ENCODE measurements at regions not wholly inside any gene's neighbourhood (a gene's known extent, or its start where the extent isn't known, plus 50 kb on each side); places are given as distances from the start of the nearest gene placed in this dataset.

DNA sequence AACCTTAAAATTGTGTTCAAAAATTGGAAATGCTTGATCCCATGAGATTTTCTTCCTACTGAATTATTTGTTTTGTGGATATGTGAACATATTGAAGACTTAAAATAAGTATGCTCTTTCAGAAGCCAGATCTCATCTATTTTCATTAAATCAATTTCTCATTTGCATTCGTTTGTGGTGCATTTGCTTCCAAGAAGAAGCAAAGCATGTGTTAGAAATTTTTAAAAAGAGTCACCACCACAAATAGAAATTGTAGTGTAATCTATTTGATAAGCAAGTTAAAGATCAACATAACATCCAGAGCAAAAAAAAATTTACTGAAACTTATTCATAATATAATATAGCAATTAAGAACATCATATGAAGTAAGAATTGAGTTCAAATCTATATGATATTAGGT is 300.9 kb upstream of the SYT4 start:
- no peak for FAIRE-seq

DNA sequence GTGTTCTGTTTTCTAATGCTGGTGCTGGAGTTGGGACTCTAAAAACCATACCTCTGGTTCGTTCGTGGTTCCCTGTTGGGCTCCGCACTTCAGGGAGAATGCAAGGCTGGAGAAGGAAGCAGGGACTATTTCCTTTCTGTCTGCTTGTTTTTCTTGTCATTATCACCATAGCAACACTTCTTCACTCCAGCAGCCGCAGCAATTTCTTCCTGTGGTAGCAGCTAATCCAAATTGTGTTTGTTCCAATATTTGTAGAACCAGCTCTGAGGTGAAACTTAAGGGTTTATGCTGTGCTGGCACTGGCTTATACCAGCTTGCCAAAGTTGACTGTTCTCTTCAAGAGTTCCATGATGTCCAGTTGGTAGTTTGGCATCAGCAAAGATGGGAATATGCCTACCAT is 301.4 kb upstream of the SYT4 start:
- FAIRE-seq, result no peak

DNA sequence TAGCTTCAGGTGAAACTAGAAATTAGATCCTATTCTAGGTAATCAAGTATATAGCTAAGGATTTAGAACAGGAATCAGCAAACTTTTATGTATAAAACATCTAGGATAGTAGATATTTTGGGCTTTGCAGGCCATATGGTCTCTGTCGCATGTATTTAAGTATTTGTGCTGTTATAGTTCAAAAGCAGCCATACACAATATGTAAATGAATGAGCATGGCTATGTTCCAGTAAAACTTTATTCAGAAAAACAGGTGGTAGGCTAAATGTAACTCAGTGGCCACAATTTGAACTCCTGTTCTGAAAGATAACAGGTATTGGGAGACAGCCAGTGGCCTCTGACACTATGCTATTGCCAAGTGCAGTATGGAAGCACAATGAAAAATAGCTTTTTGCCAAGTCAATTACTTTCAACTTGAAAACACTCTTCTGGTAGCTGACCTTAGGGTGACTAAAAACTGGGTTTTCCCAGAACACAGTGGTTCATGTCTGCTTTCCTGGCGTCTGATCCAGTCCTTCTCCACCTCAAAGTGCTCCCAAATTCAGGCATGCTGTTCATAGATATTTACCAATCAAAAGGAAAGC is 304.7 kb upstream of the SYT4 start:
- no peak for FAIRE-seq

DNA sequence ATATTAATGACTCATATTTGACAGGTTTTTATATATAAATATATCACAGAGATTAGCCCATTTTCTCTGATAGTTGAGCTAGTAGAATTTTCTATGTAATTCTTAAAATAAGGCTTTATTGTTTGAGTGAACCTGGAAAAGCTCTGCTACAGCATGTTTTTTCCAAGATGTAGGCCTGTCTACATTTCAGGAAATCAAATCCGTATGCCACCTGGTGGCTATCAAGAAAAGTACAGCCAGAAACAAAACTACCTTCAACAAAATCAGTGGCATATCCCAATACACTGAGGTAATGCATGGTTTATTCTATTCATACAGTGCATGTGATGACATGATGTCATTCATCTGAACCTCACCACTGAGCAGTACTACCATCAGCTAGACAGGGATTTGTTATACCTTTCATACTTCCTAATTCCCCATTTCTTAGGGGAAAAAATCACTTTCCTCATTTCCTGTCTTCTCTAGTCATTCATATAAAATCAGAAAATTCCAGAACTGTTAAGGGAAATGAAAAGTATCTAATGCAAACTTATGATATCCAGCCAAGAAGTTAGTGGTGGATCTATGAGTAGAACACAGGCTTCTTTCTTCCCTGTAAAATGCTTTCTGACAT is 310.4 kb upstream of the SYT4 start:
- FAIRE-seq, result peak; percentile 47

DNA sequence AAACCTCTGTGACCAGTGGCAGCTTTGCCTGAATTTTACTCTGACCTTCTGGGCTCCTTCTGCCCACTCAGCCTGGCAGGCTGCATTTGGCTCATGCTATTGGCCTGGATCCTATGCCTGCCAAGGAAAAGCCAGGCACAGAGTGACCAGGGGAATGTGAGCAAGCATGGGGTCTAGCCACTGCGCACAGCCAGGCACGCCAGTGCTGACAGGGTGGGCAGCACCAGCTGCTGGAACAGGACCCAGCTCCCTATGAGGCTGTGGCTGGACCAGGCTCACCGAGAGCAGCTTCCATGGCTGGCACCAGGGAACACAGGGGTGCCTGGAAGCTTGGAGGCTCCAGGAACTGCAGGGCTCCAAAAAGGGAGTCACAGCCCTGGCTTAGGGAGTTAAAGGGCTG is 311.5 kb upstream of the SYT4 start:
- FAIRE-seq, result no peak

DNA sequence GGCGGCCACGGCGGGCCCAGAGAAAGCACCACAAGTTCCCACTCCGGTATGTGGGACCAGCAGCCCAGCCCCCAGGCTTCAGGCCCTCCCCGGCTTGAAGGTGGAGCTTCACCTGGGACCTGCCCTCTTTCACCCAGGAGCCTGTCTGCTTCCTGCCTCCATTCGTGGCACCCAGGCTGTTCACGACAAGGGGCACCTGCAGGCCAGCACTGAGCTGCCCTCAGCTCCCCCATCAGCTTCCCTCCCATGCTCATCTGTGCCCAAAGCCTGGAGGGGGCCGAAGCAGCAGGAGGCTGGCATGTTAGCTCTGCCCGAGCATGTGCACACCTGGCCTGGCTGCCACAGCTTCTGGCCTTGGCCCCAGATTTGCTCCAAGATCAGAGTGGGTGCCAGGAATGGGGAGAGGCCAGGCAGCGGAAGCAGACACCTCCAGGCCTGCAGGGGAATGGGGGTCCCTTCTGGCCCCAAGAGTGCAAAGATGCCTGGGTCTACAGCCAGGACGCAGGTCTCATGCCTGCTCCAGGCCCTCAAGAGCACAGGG is 312.4 kb upstream of the SYT4 start:
- FAIRE-seq, result no peak

DNA sequence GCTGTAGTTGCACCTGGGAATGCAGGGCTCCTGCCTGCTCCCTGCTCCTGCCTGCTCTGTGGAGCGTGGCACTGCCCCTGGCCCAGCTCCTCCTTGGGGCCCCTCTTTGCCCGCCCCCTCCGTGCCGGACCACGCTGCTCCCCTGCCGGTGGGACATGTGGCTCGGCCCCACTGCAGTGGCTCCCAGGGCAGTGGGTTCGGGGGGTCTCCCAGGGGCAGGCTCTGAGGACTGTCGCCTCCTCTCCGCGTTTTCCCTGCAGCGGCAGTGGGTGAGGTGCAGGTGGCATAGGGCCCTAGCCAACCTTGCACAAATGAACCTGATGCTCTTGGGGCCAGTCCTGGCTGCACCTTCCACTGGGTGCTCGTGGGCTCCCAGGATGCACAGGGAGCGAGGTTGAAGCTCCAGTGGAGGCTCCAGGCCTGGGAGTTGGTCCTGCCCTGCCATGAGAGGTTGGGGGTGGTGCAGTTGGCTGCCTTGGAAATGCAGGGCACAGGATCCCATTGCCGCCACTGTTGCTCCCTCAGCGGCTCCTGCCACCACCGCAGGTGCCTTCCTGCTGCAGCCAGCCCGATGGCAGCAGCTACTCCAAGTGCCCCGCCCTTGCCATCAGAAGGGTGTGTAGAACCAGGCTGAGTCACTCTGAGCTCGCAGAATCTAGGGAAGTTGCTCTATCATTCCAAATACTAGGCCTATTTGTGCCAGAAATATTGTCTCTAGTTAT is 313.1 kb upstream of the SYT4 start:
- FAIRE-seq, result no peak

DNA sequence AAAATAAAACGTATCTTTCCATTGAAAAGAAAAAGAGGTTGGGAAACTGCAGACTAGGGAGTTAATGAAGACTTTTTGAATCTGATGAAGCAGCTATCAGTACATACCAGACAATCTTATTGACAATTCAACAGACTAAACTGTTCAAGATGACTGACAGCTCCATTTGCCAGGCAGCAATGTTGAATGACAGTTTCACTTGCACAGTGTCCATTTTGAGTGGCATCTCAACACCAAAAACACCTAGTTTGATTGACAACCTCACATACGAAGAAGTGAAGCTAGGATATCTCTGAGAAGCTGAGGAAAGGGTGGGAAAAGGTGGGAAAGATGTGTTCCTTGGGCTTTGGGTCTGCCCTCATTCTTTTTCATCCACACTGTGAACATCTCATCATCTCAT is 315.0 kb upstream of the SYT4 start:
- FAIRE-seq, result no peak

DNA sequence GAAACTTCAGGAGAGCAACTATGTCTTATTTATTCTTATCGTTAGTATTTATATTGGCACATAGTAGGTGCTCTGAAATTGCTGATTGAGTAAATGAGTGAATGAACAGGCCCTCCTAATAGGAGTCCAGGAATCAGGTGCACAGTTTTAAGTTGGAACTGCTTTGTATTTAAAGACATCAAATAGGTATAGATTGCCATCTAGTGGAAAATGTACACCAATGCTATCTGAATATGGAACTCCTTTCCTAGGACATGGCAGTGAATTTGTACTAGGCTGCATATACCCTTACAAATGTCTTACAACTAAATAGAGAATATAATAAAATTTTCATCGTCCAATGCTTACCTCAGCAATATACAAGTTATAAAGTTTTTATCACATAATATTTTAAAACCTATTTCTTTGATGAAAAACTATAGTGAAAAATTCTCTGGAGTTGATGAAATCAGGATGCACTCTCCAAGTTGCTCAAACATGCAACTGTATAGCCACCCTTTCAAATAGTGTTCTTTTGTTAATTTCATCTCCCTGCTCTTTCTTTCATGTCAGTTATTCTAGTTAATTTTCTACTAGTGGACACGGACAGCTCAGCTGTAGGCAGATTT is 318.9 kb upstream of the SYT4 start:
- peak; percentile 74 for FAIRE-seq

DNA sequence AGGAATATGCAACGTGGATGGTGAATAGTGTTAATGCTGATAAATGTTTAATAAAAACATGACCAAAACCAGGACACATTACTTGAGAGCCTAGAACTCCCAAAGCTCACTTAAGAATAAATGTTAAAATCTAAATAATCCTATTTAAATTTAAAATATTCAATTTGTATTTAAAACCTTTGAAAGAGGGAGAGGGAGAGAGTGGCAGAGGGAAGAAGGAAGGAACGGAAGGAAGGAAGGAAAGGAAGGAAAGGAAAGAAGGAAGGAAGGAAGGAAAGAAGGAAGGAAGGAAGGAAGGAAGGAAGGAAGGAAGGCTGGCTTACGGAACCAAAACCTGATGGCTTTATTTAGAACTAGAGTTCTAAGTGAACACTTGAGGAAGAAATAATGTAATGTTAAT is 324.1 kb upstream of the SYT4 start:
- no peak for FAIRE-seq

DNA sequence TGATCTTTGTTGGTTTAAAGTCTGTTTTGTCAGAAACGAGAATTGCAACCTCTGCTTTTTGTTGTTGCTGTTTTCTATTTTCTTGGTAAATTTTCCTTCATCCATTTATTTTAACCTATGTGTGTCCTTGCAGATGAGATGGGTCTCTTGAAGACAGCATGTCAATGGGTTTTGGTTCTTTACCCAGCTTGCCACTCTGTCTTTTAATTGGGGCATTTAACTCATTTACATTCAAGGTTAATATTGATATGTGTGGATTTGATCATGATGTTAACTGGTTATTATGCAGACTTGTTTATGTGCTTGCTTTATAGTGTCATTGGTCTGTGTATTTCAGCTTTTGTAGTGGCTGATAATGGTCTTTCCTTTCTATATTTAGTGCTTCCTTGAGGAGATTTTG is 327.9 kb upstream of the SYT4 start:
- FAIRE-seq, result no peak

DNA sequence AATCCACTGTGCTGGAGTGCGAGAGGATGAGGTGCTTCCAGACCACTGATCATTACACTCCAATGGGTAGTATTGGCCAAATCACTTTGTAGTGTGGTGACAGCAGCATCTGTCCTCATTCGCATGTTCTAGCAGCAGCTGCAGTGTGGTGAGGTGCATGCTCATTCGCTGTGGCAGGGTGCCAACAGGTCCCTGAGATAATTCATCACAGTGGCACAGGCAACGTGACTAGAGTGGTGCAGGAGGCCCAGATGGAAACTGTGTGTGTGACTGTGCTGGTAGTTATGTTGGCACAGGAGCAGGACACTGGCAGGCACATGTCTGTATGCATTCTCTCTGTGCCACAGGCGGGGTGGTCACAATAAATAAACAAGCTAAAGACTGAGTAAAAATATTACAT is 329.5 kb upstream of the SYT4 start:
- no peak for FAIRE-seq

DNA sequence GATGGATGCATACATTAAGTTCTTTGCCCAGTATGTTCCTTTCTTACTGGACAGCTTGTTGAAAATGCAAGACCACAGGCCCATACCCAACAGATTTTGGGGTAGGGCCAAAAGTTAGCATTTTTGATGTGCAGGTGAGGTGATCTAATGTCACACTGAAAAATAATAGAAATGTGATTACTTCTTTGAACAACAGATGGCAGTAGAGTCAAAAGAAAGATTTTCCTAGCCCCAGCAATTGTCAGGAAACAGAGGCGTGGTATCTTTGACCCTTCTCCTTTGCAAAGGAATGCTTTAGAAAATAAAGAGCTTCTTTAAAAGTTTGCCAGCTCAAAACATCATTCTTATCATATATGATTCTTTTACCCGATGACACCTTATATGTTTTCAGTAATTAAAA is 343.6 kb upstream of the SYT4 start:
- no peak for FAIRE-seq

DNA sequence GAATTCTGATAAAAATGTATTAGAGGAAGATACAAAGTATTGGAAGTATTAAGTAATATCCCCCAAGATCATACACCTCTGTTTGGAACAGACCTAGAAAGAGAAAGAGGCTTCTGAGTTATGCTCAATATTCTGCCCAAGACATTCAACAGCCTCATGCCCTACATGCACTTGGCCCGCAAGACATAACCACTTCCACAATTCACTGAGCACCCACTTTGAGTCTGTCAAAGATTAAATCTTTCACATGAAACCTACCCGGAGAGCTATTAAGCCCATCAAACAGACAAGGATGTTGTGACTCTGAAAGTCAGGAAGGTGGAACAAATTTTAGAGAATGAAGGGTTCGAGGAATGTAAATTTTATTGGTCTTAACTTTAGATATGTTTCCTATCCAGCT is 344.7 kb upstream of the SYT4 start:
- no peak for FAIRE-seq

DNA sequence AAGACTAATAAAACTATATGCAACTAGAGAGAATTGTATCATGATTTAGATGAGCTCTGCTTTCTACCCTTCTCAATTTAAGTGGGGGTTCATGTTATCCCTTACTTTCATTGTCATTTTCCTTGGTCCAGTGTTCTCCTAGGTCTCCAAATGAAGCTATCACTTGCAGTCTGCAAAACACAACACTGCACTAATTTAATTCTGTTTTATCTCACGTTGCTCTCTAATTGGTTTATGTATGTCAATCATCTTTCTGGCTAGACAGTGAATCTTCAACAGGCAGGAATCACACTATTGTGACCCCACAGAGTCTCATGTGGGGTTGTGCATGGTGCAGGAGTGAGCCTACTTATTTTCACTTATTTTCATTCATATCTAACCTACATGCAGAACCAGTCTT is 348.3 kb upstream of the SYT4 start:
- FAIRE-seq, result no peak

DNA sequence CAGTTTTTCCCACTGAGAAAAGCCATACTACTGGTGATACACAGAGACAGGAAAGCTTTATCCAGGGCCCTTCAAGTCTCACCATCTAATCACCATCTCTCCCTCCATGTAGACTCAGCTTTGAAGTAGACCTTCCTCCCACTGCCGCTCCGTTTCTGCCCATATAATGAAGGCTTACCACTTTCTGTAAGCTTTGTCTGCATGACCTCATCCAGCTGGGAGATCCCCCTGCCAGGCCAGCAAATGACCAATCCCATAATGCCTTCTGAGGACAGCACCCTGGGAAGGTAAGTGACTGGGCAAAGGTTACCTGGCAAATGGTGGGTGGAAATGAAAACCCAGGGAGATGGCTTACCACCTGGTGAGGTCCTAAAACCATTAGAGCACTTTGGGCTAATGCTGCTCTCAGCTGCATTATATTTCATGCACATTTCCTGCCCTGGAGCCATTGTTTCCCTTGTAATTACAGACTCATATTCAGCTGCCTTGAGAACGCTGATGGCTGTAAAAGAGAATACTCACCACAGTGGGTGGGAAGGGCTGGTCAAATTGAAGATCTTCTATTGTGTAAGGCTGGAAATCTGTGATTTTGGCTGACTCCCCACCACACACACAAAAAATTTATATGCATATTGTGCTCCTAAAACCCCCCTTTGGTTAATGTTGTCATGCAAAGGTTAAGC is 350.7 kb upstream of the SYT4 start:
- no peak for FAIRE-seq

DNA sequence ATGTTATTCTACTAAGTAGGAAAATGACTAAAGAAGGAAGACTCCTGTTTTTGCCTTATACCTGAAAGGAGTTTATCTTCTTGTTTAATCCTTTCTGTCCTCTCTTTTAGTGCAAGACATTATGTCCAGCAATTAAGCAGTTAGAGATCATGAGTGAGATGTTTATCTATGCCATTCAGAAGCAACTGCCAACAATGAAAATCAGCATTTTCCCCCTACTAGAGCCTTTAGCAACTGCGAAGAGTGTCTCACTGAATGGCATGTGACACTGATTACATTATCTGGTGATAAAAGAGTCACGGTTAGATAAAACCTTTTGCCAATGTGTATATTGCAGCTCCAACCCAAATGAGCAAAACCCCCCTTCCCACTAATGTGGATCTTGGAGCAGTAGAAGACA is 357.7 kb upstream of the SYT4 start:
- no peak for FAIRE-seq

DNA sequence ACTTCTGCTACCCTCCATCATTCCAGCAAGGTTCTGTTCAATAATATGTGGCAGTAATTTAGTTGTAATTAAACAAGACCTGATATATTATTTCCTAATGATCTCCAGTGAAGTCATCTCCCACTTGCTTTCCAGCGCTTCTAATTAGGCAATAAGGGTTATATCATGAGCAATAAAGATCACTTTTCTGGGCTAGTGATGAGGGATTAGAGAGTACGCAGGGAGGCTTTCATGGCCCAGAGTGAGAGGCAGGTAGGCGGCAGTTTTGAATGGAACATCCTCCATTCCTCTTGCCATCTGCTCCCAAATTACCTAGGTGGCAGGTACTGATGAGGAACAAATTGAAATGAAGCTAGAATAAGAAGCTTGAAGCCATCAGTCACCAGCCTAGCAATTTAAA is 358.1 kb upstream of the SYT4 start:
- FAIRE-seq, result no peak

DNA sequence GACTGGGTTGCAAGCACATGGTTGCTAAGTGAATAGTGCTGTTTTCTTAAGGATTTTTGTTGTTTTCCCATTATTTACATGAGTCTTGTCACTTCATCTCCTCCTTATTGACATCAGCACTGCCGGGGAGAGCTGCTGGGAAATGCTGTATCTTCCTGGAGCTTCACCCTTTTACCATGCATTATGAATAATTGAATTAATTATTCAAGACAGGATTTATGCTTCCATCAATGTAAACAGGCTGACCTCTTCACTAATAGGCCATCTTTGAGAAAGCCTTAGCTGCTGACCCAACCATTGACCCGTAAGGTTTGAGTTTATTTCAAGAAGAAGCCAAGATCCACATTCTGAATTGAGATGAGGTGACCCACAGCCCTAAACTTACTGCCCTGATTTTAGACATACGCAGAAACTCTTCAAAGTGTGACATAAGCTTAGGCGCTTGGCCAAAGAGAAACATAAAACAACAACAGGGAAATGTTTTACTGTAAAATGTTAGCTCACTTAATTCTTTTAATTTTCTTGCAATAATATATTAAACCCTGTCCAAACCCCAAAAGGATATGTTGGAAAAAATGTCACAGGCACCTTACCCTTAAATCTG is 365.5 kb upstream of the SYT4 start:
- no peak for FAIRE-seq

DNA sequence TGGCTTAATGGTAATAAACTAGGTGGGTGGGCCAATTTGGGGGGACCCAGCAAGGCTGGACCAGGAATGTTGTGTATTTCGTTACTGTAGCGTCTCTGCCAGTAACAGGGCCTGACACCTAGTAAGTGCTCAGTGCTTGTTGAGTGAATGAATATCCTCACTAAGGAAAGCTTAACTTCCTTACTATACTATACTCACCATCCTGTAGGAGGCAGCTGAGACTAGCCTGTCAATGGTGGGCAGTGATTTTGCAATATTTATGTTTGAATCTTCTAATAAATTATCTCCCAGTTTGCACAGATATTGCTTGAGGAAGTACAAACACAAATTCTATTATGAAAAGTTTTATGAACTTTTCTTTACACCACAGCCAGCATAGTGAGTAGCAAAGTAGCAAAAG is 370.7 kb upstream of the SYT4 start:
- FAIRE-seq, result no peak

DNA sequence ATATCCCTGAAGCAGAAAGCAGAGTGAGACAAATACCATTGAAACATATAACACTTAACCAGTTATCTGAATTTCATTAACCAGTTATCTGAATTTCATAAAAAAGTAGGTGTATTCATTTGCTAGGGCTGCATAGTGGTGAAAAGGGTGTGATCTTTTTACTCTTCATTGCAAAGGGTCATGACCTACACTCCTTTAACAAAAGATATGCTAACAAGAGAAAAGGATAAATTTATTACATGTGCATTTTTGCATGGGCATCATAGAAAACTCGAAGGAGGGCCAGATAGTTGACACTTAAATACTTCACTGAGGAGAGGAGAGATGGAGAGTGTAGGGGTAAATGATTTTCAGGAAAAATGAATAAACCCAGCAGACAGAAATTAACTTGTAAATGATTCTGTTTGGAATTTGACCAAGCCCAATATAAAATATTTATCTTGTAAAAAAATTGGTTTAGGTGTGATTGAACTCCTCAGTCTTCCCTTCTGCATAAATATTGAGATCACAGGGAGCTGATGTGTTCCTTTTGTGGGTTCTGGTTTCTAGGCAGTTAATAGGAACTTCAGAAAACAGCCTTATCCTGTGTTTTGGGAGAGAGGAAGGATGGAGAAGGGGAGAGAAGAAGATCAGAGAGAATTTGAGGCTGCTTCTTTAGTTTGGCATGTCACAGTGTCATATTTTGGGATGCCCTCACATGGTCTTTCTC is 372.5 kb upstream of the SYT4 start:
- FAIRE-seq, result no peak

DNA sequence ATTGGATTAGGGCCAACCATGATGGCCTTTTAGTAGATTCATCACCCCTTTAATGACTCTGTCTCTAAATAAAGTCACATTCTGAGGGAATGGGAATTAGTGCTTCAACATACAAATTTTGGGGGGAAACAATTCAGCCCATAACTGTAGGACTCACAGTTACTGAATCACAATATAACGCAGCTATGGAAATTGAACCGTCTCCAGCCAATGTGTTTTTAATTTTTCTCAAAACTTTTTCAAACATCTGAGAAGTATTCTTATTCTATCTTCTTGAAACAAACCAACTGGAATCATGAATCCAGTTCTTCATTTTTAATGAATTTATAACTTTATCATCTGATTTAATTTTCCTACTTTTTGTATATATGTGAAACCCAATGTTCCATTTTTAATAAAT is 373.1 kb upstream of the SYT4 start:
- no peak for FAIRE-seq
